AG09319 (cell line): ENCODE measurements at regions not wholly inside any gene's neighbourhood (a gene's known extent, or its start where the extent isn't known, plus 50 kb on each side); places are given as distances from the start of the nearest gene placed in this dataset.

Experiments used
- DNase-seq: peaks from one replicate; pipeline ENCODE4 v3.0.0-alpha.2; 2010; ENCODE audit warnings: low read depth; ENCODE audit errors: extremely low read depth
- CTCF ChIP-seq: IDR thresholded peaks from 2 replicates; pipeline ENCODE4 v1.5.1; 2011; ENCODE audit warnings: low read depth, mild to moderate bottlenecking, inconsistent platforms, low read length, moderate library complexity

- no peak for DNase-seq
- no peak for TF ChIP-seq CTCF
These were observed 135.8 kb upstream of the AKIRIN2 start for GRCh38 chr6:87837876-87838275.

- no peak for DNase-seq
- no peak for TF ChIP-seq CTCF
These were observed 135.4 kb upstream of the AKIRIN2 start for GRCh38 chr6:87837444-87837843.

GRCh38 chr6:87832025-87832825 is 130.2 kb upstream of the AKIRIN2 start:
- peak; percentile 48 for TF ChIP-seq CTCF
- no peak for DNase-seq

- DNase-seq, result no peak
- no peak for TF ChIP-seq CTCF
These were observed 128.9 kb upstream of the AKIRIN2 start for GRCh38 chr6:87830907-87831306.

- no peak for TF ChIP-seq CTCF
- DNase-seq, result no peak
These were observed 127.6 kb upstream of the AKIRIN2 start for GRCh38 chr6:87829622-87830121.

GRCh38 chr6:87828044-87828443 is 126.0 kb upstream of the AKIRIN2 start:
- no peak for DNase-seq

GRCh38 chr6:87827346-87827745 is 125.3 kb upstream of the AKIRIN2 start:
- TF ChIP-seq CTCF, result no peak
- no peak for DNase-seq

More at GRCh38 chr6:87828044-87828443, 126.0 kb upstream of the AKIRIN2 start:
- TF ChIP-seq CTCF, result no peak
